ENCODE measurements at regions not wholly inside any gene's neighbourhood (a gene's known extent, or its start where the extent isn't known, plus 50 kb on each side); places are given as distances from the start of the nearest gene placed in this dataset.

DNA sequence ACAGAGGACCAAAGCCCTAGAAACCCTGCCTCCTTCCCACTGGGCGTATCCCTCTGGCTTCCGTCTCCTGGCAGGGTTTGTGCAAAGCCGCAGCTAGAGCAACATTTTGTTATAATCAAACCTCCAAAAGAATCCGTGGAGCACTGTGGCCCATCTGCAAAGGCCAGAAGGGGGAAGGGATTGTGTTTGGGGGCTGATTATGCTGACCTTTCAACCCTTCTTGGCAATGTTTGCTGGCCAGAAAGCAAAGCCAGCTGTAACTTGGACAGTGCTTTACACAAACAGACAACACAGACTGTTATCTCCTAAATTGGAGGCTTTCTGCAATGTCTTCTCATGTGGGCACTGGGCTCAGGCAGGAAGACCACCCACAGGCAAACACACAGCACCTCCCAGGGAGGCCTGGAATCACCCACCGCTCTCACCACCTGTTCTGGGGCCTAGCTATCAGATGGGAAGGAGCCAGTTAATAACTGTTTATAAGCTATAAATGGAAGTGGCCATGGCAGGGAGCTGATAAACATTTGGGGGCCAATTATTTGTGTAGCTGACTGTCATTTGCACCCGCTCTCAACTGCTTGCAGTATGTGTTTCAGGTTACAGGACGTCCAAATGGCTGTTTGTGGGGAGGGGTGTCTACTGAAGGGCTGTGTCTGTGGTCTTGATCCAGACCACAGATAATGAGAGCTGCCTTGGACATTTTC, 121.6 kb upstream of the ERCC6L2 start:
- H2BK15ac ChIP-seq (ENCODE audit: low read depth, low read length), result no peak overlapping the region
- H3K23me2 ChIP-seq (ENCODE audit: insufficient read length, low read depth, low read length, poor library complexity, severe bottlenecking), result no peaks in the 10 kb centered on the region
- H3K4me3 Mint-ChIP-seq, result peak overlapping the region in 1 of 2 experiments; percentile 53; a peak in 2 of 5 replicates
- no peak overlapping the region for H4K8ac ChIP-seq (replicated peaks; ENCODE audit: insufficient read length, low read depth, low read length)
- no peak overlapping the region for H3K4ac ChIP-seq (ENCODE audit: low read depth, low read length)
- DNase-seq, result no peak
- H3K18ac ChIP-seq (ENCODE audit: insufficient read length, low read depth, low read length), result no peak overlapping the region
- no peak overlapping the region for H3T11ph ChIP-seq (ENCODE audit: low read length)
- no peaks in the 10 kb centered on the region; a peak in 1 of 7 replicates for H3K36me3 Mint-ChIP-seq (ENCODE audit: insufficient read depth in 1 of 3, low read depth in 3 of 3)
- H4K20me1 ChIP-seq (ENCODE audit: control insufficient read depth, insufficient read depth, insufficient read length), result no peaks in the 10 kb centered on the region
- H3K9me3 Mint-ChIP-seq, result no peaks in the 10 kb centered on the region; a peak in 1 of 5 replicates
- H2BK12ac ChIP-seq (ENCODE audit: insufficient read length, low read depth, low read length), result no peak overlapping the region
- H2AK5ac ChIP-seq (ENCODE audit: insufficient read length, low read length), result no peak overlapping the region
- H3K23ac ChIP-seq (ENCODE audit: insufficient read length, low read depth, low read length), result no peak overlapping the region
- H3K27ac Mint-ChIP-seq, result peak overlapping the region in 1 of 3 experiments; percentile 91; a peak in 2 of 7 replicates
- peaks cover 60% of the 10 kb centered on the region for H3K27me3 Mint-ChIP-seq (ENCODE audit: low read depth)
- no CpG with 5 or more reads among the region's 7 CpGs for WGBS (ENCODE audit: extremely low coverage, insufficient read length, low lambda C conversion rate)
- H2BK20ac ChIP-seq (ENCODE audit: low read depth, low read length, poor library complexity, severe bottlenecking), result no peak overlapping the region
- no peaks in the 10 kb centered on the region for H3K9me3 ChIP-seq (ENCODE audit: control insufficient read depth, low read depth, low read length)
- peaks cover 9% of the 10 kb centered on the region for H3K4me1 ChIP-seq (ENCODE audit: insufficient read depth, low read length)
- H2BK5ac ChIP-seq (ENCODE audit: insufficient read length, low read length), result no peak overlapping the region
- no peak overlapping the region for H3K56ac ChIP-seq (ENCODE audit: insufficient read length, low read depth, low read length)
- H3K79me1 ChIP-seq (ENCODE audit: insufficient read depth, low read depth, low read length, poor library complexity, severe bottlenecking), result no peaks in the 10 kb centered on the region
- no peaks in the 10 kb centered on the region for H3K79me2 ChIP-seq (ENCODE audit: insufficient read depth, low read length)
- H4K5ac ChIP-seq (ENCODE audit: insufficient read length, low read depth, low read length), result no peak overlapping the region
- no peak overlapping the region for H3K14ac ChIP-seq (ENCODE audit: insufficient read depth, low read length)
- peaks cover 9% of the 10 kb centered on the region; the same call in 1 of the 2 replicates for H3K27me3 ChIP-seq (ENCODE audit: insufficient read depth, low read length)
- TF ChIP-seq, protein P1, sequence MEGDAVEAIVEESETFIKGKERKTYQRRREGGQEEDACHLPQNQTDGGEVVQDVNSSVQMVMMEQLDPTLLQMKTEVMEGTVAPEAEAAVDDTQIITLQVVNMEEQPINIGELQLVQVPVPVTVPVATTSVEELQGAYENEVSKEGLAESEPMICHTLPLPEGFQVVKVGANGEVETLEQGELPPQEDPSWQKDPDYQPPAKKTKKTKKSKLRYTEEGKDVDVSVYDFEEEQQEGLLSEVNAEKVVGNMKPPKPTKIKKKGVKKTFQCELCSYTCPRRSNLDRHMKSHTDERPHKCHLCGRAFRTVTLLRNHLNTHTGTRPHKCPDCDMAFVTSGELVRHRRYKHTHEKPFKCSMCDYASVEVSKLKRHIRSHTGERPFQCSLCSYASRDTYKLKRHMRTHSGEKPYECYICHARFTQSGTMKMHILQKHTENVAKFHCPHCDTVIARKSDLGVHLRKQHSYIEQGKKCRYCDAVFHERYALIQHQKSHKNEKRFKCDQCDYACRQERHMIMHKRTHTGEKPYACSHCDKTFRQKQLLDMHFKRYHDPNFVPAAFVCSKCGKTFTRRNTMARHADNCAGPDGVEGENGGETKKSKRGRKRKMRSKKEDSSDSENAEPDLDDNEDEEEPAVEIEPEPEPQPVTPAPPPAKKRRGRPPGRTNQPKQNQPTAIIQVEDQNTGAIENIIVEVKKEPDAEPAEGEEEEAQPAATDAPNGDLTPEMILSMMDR (conservative IDR thresholded peaks at IDR 0.05), result no peak
- no peak overlapping the region for H2BK120ac ChIP-seq (ENCODE audit: low read depth, low read length, poor library complexity, severe bottlenecking)
- peaks cover 50 to 57% of the 10 kb centered on the region in 2 experiments for H3K4me1 Mint-ChIP-seq
- H2AFZ ChIP-seq (ENCODE audit: low read length), result no peak overlapping the region
- H3K27ac ChIP-seq (ENCODE audit: insufficient read length, low read depth, low read length), result no peak overlapping the region
- peak overlapping the region; percentile 2 for H3K4me2 ChIP-seq (ENCODE audit: insufficient read depth, insufficient read length, low read length)
- H4K91ac ChIP-seq (ENCODE audit: insufficient read length, low read depth, low read length), result no peak overlapping the region
- no peak overlapping the region for H3K9ac ChIP-seq (ENCODE audit: extremely low read depth, insufficient read length, low read length)

Measured in H9 (cell line).